ENCODE measurements at regions not wholly inside any gene's neighbourhood (a gene's known extent, or its start where the extent isn't known, plus 50 kb on each side); places are given as distances from the start of the nearest gene placed in this dataset.

DNA sequence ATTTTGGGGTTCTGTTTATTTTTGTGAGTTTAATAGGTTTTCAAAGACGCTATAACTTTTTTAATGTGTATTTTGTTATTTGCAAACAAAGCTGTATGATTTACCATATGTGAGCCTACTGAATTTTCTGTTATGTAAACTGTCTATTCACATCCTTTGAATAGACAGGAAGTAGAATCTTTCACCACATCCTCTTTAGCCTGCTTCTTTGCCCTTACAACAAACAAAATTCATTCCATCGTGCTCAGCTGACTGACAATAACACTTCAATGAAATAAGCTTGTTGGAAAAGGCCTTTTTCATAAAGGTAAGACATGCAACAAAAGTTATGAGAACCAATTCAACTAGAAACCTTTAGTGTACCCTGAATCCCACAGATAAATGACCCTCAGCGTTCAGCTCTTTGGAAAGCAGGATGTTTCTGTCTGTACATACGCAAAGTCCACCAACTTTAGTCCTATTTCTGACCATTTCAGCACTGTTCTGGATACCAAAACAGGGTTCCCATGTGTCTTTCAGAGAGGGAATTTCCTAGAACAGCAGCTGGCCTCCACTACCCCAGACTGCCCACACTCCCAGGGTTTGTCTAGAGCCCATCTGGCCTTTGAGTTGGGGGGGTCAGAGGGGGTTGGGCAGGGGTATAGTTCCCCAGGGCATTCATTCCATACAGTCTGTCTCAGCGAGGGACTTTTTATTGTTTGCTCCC lies 71.3 kb downstream of the DUSP6 start:
- no peak overlapping the region for H3K4me2 ChIP-seq
- no peaks in the 10 kb centered on the region for H3K4me1 ChIP-seq (ENCODE audit: insufficient read depth)
- no peaks in the 10 kb centered on the region for H3K9me2 ChIP-seq (replicated peaks; ENCODE audit: insufficient read depth)
- no peak for DNase-seq (ENCODE audit: low spot score)
- no peak overlapping the region for H3K4me3 ChIP-seq
- no peaks in the 10 kb centered on the region for H3K27me3 ChIP-seq
- H3K9me3 ChIP-seq (ENCODE audit: low read depth) = no peaks in the 10 kb centered on the region
- no peaks in the 10 kb centered on the region for H3K79me2 ChIP-seq
- no peak for TF ChIP-seq EZH2 (IDR thresholded peaks at IDR 0.05; ENCODE audit: borderline replicate concordance)
- no peak for TF ChIP-seq EZH2phosphoT487 (IDR thresholded peaks at IDR 0.05; ENCODE audit: low read depth, severe bottlenecking, unreplicated experiment)
- TF ChIP-seq, protein P1, sequence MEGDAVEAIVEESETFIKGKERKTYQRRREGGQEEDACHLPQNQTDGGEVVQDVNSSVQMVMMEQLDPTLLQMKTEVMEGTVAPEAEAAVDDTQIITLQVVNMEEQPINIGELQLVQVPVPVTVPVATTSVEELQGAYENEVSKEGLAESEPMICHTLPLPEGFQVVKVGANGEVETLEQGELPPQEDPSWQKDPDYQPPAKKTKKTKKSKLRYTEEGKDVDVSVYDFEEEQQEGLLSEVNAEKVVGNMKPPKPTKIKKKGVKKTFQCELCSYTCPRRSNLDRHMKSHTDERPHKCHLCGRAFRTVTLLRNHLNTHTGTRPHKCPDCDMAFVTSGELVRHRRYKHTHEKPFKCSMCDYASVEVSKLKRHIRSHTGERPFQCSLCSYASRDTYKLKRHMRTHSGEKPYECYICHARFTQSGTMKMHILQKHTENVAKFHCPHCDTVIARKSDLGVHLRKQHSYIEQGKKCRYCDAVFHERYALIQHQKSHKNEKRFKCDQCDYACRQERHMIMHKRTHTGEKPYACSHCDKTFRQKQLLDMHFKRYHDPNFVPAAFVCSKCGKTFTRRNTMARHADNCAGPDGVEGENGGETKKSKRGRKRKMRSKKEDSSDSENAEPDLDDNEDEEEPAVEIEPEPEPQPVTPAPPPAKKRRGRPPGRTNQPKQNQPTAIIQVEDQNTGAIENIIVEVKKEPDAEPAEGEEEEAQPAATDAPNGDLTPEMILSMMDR (IDR thresholded peaks at IDR 0.05; ENCODE audit: poor library complexity) = no peak
- 54% methylated on average over 5 of the region's 5 CpGs for WGBS (ENCODE audit: low lambda C conversion rate, missing lambda C conversion rate)
- H3K36me3 ChIP-seq (replicated peaks; ENCODE audit: insufficient read depth, low read depth) = no peaks in the 10 kb centered on the region
- H2AFZ ChIP-seq = no peak overlapping the region
- H4K20me1 ChIP-seq (ENCODE audit: insufficient read depth, poor library complexity, severe bottlenecking) = no peaks in the 10 kb centered on the region
- H3K27ac ChIP-seq = no peak overlapping the region

DNA sequence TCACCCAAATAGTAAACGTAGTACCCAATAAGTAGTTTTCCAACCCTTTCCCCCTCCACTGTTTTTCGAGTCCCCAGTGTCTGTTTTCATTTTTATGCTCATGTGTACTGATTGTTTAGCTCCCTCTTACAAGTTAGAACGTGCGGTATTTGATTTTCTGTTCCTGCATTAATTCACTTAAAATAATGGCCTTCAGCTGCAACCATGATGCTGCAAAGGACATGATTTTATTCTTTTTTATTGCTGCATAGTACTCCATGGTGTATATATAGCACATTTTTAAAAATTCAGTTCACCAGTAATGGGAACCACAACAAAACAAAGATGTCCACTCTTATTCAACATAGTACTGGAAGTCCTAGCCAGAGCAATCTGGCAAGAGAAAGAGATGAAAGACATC lies 72.8 kb downstream of the DUSP6 start:
- Histone ChIP-seq H3K27ac (no peak overlapping the region), H4K20me1 (ENCODE audit: insufficient read depth, poor library complexity, severe bottlenecking) (no peaks in the 10 kb centered on the region), H3K79me2 (no peaks in the 10 kb centered on the region), H3K4me2 (no peak overlapping the region), H3K4me1 (ENCODE audit: insufficient read depth) (no peaks in the 10 kb centered on the region), H3K36me3 (replicated peaks; ENCODE audit: insufficient read depth, low read depth) (no peaks in the 10 kb centered on the region), H3K27me3 (no peaks in the 10 kb centered on the region), H3K9me2 (replicated peaks; ENCODE audit: insufficient read depth) (no peaks in the 10 kb centered on the region), H2AFZ (no peak overlapping the region), H3K9me3 (ENCODE audit: low read depth) (no peaks in the 10 kb centered on the region), H3K4me3 (no peak overlapping the region)
- TF ChIP-seq EZH2 (IDR thresholded peaks at IDR 0.05; ENCODE audit: borderline replicate concordance) = no peak
- DNase-seq (ENCODE audit: low spot score) = no peak
- WGBS (ENCODE audit: low lambda C conversion rate, missing lambda C conversion rate) = 95% methylated on average over 4 of the region's 4 CpGs

DNA sequence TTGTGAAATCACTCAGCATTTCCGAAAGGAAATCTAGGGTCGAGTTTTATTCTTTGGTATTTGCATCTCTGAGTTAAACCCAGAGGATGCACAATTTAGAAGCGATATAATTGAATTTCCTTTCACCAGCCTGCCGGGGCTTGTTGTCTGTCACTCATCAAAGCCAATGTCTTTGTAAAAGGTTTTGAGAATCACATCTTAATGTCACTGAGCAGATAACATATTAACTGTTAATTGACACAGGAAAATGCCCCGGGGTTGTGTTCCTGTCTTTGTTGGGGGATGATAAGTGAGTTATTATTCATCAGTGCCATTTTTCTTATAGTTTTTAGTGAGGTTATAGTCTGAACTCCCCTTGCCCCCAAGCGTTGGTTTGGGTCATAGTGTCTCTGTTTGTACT lies 73.4 kb downstream of the DUSP6 start:
- Histone ChIP-seq H3K9me3 (ENCODE audit: low read depth) (no peaks in the 10 kb centered on the region), H3K4me2 (no peak overlapping the region), H3K36me3 (replicated peaks; ENCODE audit: insufficient read depth, low read depth) (no peaks in the 10 kb centered on the region), H3K4me3 (no peak overlapping the region), H3K79me2 (no peaks in the 10 kb centered on the region), H3K27ac (no peak overlapping the region), H3K4me1 (ENCODE audit: insufficient read depth) (no peaks in the 10 kb centered on the region), H2AFZ (no peak overlapping the region), H4K20me1 (ENCODE audit: insufficient read depth, poor library complexity, severe bottlenecking) (no peaks in the 10 kb centered on the region), H3K27me3 (no peaks in the 10 kb centered on the region), H3K9me2 (replicated peaks; ENCODE audit: insufficient read depth) (no peaks in the 10 kb centered on the region)
- 55% methylated on average over 6 of the region's 6 CpGs for WGBS (ENCODE audit: low lambda C conversion rate, missing lambda C conversion rate)
- TF ChIP-seq, protein P1 (IDR thresholded peaks at IDR 0.05; ENCODE audit: poor library complexity) = no peak
- no peak for TF ChIP-seq EZH2 (IDR thresholded peaks at IDR 0.05; ENCODE audit: borderline replicate concordance)
- DNase-seq (ENCODE audit: low spot score) = no peak

DNA sequence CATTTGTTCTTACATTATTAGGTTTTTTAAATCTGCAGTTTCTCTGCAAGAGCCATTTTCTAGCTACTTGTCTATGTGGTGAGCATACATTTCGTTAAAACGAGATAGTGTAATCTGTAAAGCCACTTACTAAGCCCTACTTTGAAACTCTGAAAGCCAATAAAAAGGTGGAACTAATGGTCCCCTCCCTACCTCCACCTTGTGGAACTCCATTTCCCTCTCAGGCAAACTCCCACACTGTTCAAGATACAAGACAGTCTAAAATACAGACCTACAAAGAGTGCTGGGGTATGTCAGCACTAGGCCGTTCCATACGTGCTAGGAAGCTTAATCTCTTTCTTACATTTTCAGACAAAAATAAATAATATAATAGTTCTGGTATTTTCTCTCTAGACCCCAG lies 74.1 kb downstream of the DUSP6 start:
- WGBS (ENCODE audit: low lambda C conversion rate, missing lambda C conversion rate) = 65% methylated on average over 4 of the region's 4 CpGs
- no peak overlapping the region for H3K27ac ChIP-seq
- H3K27me3 ChIP-seq = no peaks in the 10 kb centered on the region
- no peak for DNase-seq (ENCODE audit: low spot score)
- H4K20me1 ChIP-seq (ENCODE audit: insufficient read depth, poor library complexity, severe bottlenecking) = no peaks in the 10 kb centered on the region
- no peak overlapping the region for H3K4me3 ChIP-seq
- TF ChIP-seq, protein P1 (IDR thresholded peaks at IDR 0.05; ENCODE audit: poor library complexity) = no peak
- TF ChIP-seq EZH2phosphoT487 (IDR thresholded peaks at IDR 0.05; ENCODE audit: low read depth, severe bottlenecking, unreplicated experiment) = no peak
- TF ChIP-seq EZH2 (IDR thresholded peaks at IDR 0.05; ENCODE audit: borderline replicate concordance) = no peak
- no peaks in the 10 kb centered on the region for H3K4me1 ChIP-seq (ENCODE audit: insufficient read depth)
- H3K9me2 ChIP-seq (replicated peaks; ENCODE audit: insufficient read depth) = no peaks in the 10 kb centered on the region
- H3K9me3 ChIP-seq (ENCODE audit: low read depth) = no peaks in the 10 kb centered on the region
- no peaks in the 10 kb centered on the region for H3K79me2 ChIP-seq
- H3K4me2 ChIP-seq = no peak overlapping the region
- no peaks in the 10 kb centered on the region for H3K36me3 ChIP-seq (replicated peaks; ENCODE audit: insufficient read depth, low read depth)
- H2AFZ ChIP-seq = no peak overlapping the region

All from hepatocyte (in vitro differentiated cells).